ENCODE measurements at regions not wholly inside any gene's neighbourhood (a gene's known extent, or its start where the extent isn't known, plus 50 kb on each side); places are given as distances from the start of the nearest gene placed in this dataset.

DNA sequence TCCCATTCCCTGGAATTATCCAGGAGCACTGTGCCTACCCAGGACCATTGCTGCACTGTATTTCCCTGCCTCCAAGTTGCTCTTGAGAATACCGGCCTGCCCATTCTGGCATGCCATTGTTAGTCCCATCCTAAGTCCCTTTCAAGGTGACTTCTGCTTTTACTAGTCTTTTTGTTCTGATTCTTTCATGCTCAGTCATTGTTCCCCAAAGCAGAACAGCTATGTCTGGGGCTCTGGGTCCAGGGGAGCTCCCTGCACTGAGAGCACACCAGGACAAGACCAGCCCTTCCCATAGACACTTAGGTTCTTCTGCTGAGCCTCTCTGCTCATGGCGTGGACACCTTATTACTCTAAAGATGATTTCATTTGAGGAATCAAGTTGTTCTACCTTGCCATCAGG is 388.9 kb upstream of the KLF4 start:
- ATAC-seq (replicated peaks in 1 of 4), result no peak

DNA sequence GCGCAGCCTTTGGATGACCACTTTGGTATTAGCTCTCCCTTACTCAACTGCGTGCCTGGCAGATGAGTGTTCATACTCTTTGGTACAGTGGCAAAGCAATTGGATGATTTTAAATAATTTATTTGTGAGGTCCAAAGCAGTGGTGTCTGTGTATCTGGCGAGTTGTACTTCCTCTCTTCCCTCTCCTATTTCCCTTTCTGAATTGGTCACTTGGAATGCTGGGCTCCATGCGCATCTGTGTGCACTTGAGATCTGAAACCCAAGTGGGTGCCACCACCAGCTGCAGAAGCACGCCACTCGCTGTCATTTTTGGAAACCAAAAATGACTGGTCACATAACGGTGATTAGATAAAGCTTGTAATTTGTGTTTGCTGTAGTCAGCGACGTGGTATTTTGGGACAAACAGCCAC is 386.0 kb upstream of the KLF4 start:
- H3K4me3 Mint-ChIP-seq, result no peak overlapping the region
- no peak overlapping the region for H3K27ac ChIP-seq (ENCODE audit: low read length)
- no peak for ATAC-seq (replicated peaks in 1 of 4)

More for the DNA sequence above, 388.9 kb upstream of the KLF4 start:
- no peak for DNase-seq
- Histone ChIP-seq H3K27ac (ENCODE audit: low read length) (no peak overlapping the region), H3K9me3 (no peaks in the 10 kb centered on the region), H3K4me3 (ENCODE audit: control insufficient read depth in 1 of 2, extremely low read depth in 1 of 2, low read length in 1 of 2) (no peak overlapping the region), H3K36me3 (ENCODE audit: control insufficient read depth in 2 of 2, extremely low read depth in 1 of 2, insufficient read depth in 1 of 2, low read length in 1 of 2) (no peaks in the 10 kb centered on the region), H3K27me3 (replicated peaks in 1 of 2; ENCODE audit: control insufficient read depth in 2 of 2, extremely low read depth in 1 of 2, insufficient read depth in 2 of 2, low read length in 1 of 2) (peaks cover 0 to 2% of the 10 kb centered on the region in 2 experiments), H3K4me1 (ENCODE audit: control insufficient read depth in 1 of 2, extremely low read depth in 1 of 2, insufficient read depth in 2 of 2, low read length in 2 of 2) (no peaks in the 10 kb centered on the region)
- H3K27me3 Mint-ChIP-seq, result peaks cover 0 to 3% of the 10 kb centered on the region in 2 donors
- H3K4me3 Mint-ChIP-seq, result no peak overlapping the region
- H3K36me3 Mint-ChIP-seq, result no peaks in the 10 kb centered on the region
- ChIA-PET CTCF (no interaction called here), POLR2A (no interaction called here)
- H3K27ac Mint-ChIP-seq, result no peak overlapping the region
- H3K4me1 Mint-ChIP-seq, result peaks cover 0 to 2% (median 0%) of the 10 kb centered on the region in 3 donors
- H3K9me3 Mint-ChIP-seq, result peaks cover 3 to 5% (median 5%) of the 10 kb centered on the region in 3 donors
- 94% methylated on average over 2 of the region's 2 CpGs for WGBS (ENCODE audit: insufficient coverage)

DNA sequence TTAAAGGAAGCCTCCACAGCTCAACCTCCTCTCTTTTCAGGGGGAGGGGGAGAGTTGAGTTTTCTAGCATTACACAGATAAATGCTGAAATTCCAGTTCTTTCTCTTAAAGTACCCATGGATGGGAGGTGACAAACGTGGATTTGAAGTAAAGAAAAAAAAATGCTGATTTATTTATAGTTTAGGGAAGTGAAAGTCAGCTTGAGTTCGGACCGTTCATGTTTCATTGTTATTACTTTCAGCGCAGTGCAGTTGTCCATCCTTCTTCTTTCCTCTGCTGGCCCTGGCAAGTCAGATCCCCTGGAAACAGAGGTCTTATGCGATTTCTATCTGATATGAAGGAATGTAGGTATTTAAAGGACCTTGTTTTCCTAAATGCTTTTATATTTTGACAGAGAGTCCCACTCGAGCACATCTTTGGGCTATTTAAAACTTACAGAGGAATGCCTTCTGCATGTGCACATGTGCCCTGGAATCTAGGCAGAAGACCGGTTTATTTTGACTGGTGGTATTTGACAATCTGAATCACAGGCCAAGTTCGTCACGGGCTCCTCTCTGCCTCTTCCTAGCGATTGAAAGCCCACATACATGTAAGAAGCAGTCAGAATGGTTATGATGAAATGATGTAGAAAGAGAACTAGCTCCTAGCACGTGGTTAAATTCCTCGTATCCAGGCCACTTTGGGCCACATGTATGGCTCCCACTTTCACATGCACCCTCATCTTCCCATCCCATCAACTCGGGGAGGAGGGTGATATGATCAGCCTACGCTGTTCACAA is 385.2 kb upstream of the KLF4 start:
- H3K27me3 ChIP-seq (replicated peaks in 1 of 2; ENCODE audit: control insufficient read depth in 2 of 2, extremely low read depth in 1 of 2, insufficient read depth in 2 of 2, low read length in 1 of 2), result peaks cover 0 to 2% of the 10 kb centered on the region in 2 experiments
- H3K27me3 Mint-ChIP-seq, result peaks cover 0 to 3% of the 10 kb centered on the region in 2 donors
- no peak overlapping the region for H3K27ac Mint-ChIP-seq
- no peaks in the 10 kb centered on the region for H3K9me3 ChIP-seq
- H3K4me3 Mint-ChIP-seq, result no peak overlapping the region
- no peaks in the 10 kb centered on the region for H3K36me3 ChIP-seq (ENCODE audit: control insufficient read depth in 2 of 2, extremely low read depth in 1 of 2, insufficient read depth in 1 of 2, low read length in 1 of 2)
- peaks cover 0 to 9% (median 2%) of the 10 kb centered on the region in 3 donors for H3K9me3 Mint-ChIP-seq
- H3K27ac ChIP-seq (ENCODE audit: low read length), result no peak overlapping the region
- ChIA-PET POLR2A (no interaction called here), CTCF (no interaction called here)
- no peaks in the 10 kb centered on the region for H3K36me3 Mint-ChIP-seq
- no peak overlapping the region for H3K4me3 ChIP-seq (ENCODE audit: control insufficient read depth in 1 of 2, extremely low read depth in 1 of 2, low read length in 1 of 2)
- DNase-seq, result no peak
- 28% methylated on average over 4 of the region's 14 CpGs for WGBS (ENCODE audit: insufficient coverage)
- peaks cover 0 to 2% (median 0%) of the 10 kb centered on the region in 3 donors for H3K4me1 Mint-ChIP-seq
- H3K4me1 ChIP-seq (ENCODE audit: control insufficient read depth in 1 of 2, extremely low read depth in 1 of 2, insufficient read depth in 2 of 2, low read length in 2 of 2), result no peaks in the 10 kb centered on the region
- ATAC-seq (replicated peaks in 1 of 4), result no peak

More for the DNA sequence above, 386.0 kb upstream of the KLF4 start:
- H3K36me3 ChIP-seq (ENCODE audit: control insufficient read depth in 2 of 2, extremely low read depth in 1 of 2, insufficient read depth in 1 of 2, low read length in 1 of 2), result no peaks in the 10 kb centered on the region
- H3K27me3 ChIP-seq (replicated peaks in 1 of 2; ENCODE audit: control insufficient read depth in 2 of 2, extremely low read depth in 1 of 2, insufficient read depth in 2 of 2, low read length in 1 of 2), result peaks cover 0 to 2% of the 10 kb centered on the region in 2 experiments
- no peak overlapping the region for H3K27ac Mint-ChIP-seq
- H3K9me3 ChIP-seq, result no peaks in the 10 kb centered on the region
- ChIA-PET CTCF (no interaction called here), POLR2A (no interaction called here)
- H3K4me1 ChIP-seq (ENCODE audit: control insufficient read depth in 1 of 2, extremely low read depth in 1 of 2, insufficient read depth in 2 of 2, low read length in 2 of 2), result no peaks in the 10 kb centered on the region
- H3K9me3 Mint-ChIP-seq, result peaks cover 0 to 7% (median 2%) of the 10 kb centered on the region in 3 donors
- whole genome bisulfite sequencing (ENCODE audit: insufficient coverage), result 75% methylated on average over 3 of the region's 9 CpGs
- H3K4me1 Mint-ChIP-seq, result peaks cover 0 to 2% (median 0%) of the 10 kb centered on the region in 3 donors
- no peaks in the 10 kb centered on the region for H3K36me3 Mint-ChIP-seq
- H3K27me3 Mint-ChIP-seq, result peaks cover 0 to 3% of the 10 kb centered on the region in 2 donors
- no peak overlapping the region for H3K4me3 ChIP-seq (ENCODE audit: control insufficient read depth in 1 of 2, extremely low read depth in 1 of 2, low read length in 1 of 2)
- DNase-seq, result no peak

DNA sequence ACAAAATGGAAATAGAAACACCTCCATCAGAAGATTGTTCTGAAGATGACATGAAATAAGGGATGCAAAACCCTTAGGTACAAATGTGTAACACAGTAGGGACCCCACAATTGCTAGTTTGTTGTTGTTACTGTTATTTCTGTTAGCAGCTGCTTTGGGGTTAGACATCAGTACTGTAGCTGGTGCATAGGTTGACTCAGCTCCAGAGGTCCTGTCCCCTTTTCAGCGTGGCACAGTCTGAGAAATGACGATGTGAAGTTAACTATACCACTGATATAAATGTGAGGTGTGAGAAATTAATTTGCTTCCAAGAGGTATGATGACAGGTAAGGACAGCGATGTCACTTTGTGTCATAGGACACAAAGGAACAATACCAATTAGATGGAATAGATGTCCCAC is 384.6 kb upstream of the KLF4 start:
- Histone ChIP-seq H3K27me3 (replicated peaks in 1 of 2; ENCODE audit: control insufficient read depth in 2 of 2, extremely low read depth in 1 of 2, insufficient read depth in 2 of 2, low read length in 1 of 2) (peaks cover 0 to 2% of the 10 kb centered on the region in 2 experiments), H3K4me3 (ENCODE audit: control insufficient read depth in 1 of 2, extremely low read depth in 1 of 2, low read length in 1 of 2) (no peak overlapping the region), H3K27ac (ENCODE audit: low read length) (no peak overlapping the region), H3K4me1 (ENCODE audit: control insufficient read depth in 1 of 2, extremely low read depth in 1 of 2, insufficient read depth in 2 of 2, low read length in 2 of 2) (no peaks in the 10 kb centered on the region), H3K36me3 (ENCODE audit: control insufficient read depth in 2 of 2, extremely low read depth in 1 of 2, insufficient read depth in 1 of 2, low read length in 1 of 2) (no peaks in the 10 kb centered on the region), H3K9me3 (no peaks in the 10 kb centered on the region)
- H3K9me3 Mint-ChIP-seq, result peaks cover 0 to 9% (median 2%) of the 10 kb centered on the region in 3 donors
- WGBS (ENCODE audit: insufficient coverage), result no CpG with 5 or more reads among the region's 3 CpGs
- ChIA-PET POLR2A (no interaction called here), CTCF (no interaction called here)
- peaks cover 0 to 3% of the 10 kb centered on the region in 2 donors for H3K27me3 Mint-ChIP-seq
- no peak overlapping the region for H3K4me3 Mint-ChIP-seq
- DNase-seq, result no peak
- ATAC-seq (replicated peaks in 1 of 4), result no peak
- no peaks in the 10 kb centered on the region for H3K36me3 Mint-ChIP-seq
- peaks cover 0 to 2% (median 0%) of the 10 kb centered on the region in 3 donors for H3K4me1 Mint-ChIP-seq
- H3K27ac Mint-ChIP-seq, result no peak overlapping the region

DNA sequence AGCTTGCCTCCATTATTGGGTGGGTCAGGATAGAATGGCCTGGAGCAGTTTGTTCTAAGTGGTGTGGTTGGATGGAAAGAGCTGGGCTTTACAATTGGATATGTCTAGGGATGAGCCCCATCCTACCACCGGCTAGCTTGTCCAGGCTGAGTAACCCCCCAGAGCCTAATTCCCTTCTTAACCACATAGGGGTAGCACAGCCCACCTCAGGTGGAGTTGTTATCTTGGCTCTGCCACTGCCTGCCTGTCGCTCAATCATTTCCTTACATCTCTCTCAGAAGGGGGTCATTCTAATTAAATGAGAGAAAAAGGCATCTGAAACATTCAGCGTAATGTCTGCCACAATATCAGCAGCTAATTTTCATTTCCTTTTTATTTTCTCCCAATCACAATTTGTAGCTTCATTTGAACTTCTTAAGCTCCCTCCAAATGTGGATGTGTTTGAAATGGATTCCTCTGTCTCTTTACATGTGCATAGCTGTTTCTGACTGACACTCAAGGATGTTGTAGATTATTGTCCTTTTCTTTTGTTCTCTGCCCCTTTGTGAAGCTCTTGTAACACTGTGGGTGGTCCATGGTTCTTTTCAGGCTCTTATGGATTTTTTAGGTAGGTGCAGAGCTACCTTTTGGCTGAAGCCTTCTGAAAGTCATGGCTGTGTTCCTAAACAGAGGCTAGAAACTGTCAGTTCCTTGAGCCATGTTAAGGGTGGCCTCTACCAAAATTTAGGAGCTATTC is 383.1 kb upstream of the KLF4 start:
- CTCF ChIA-PET, result interaction anchor here in 1 of 2 donors (0.6 kb wide), 1 partner anchor 1004 kb away, joined by 4 read pairs; no protein-coding TSS in a partner anchor
- no peak overlapping the region for H3K4me3 Mint-ChIP-seq
- H3K4me1 ChIP-seq (ENCODE audit: control insufficient read depth in 1 of 2, extremely low read depth in 1 of 2, insufficient read depth in 2 of 2, low read length in 2 of 2), result no peaks in the 10 kb centered on the region
- H3K9me3 Mint-ChIP-seq, result peaks cover 0 to 7% (median 0%) of the 10 kb centered on the region in 3 donors
- ATAC-seq (replicated peaks in 1 of 4) (no peak), DNase-seq (no peak)
- no peaks in the 10 kb centered on the region for H3K9me3 ChIP-seq
- peaks cover 0 to 2% (median 0%) of the 10 kb centered on the region in 3 donors for H3K4me1 Mint-ChIP-seq
- H3K27ac ChIP-seq (ENCODE audit: low read length), result no peak overlapping the region
- H3K36me3 Mint-ChIP-seq, result no peaks in the 10 kb centered on the region
- POLR2A ChIA-PET, result interaction anchor here in 1 of 2 donors (0.6 kb wide), 1 partner anchor 80 kb away, joined by 3 read pairs; no protein-coding TSS in a partner anchor
- H3K4me3 ChIP-seq (ENCODE audit: control insufficient read depth in 1 of 2, extremely low read depth in 1 of 2, low read length in 1 of 2), result no peak overlapping the region
- peaks cover 0 to 3% of the 10 kb centered on the region in 2 donors for H3K27me3 Mint-ChIP-seq
- no CpG with 5 or more reads among the region's 3 CpGs for WGBS (ENCODE audit: insufficient coverage)
- peaks cover 0 to 2% of the 10 kb centered on the region in 2 experiments for H3K27me3 ChIP-seq (replicated peaks in 1 of 2; ENCODE audit: control insufficient read depth in 2 of 2, extremely low read depth in 1 of 2, insufficient read depth in 2 of 2, low read length in 1 of 2)
- no peaks in the 10 kb centered on the region for H3K36me3 ChIP-seq (ENCODE audit: control insufficient read depth in 2 of 2, extremely low read depth in 1 of 2, insufficient read depth in 1 of 2, low read length in 1 of 2)
- H3K27ac Mint-ChIP-seq, result no peak overlapping the region

DNA sequence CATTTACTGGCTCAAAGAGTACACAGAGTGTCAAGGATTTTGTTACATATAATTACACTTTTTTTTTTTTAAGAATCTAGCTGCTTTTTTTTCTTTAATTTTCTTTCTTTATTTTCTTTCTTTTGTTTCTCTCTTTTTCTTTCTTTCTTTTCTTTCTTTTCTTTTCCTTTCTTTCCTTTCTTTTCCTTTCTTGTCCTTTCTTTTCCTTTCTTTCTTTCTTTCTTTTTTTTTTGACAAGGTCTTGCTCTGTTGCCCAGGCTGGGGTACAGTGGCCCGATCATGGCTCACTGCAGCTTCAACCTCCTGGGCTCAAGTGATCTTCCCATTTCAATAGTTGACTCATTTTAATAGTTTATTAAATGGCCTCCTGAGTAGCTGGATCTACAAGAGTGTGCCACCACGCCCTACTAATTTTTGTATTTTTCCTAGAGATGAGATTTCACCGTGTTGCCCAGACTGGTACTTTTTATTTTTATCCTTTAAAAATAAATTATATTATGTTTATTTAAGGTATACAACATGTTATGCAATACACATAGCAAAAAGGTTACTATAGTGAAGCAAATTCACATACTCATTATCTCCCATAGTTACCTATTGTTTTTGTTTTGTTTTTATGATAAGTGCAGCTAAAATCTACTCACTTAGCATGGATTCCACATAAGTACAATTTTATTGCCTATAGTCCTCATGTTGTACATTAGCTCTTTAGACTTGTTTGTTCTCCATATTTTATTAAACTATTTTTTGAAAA is 381.5 kb upstream of the KLF4 start:
- no peak overlapping the region for H3K27ac Mint-ChIP-seq
- Histone ChIP-seq H3K4me1 (ENCODE audit: control insufficient read depth in 1 of 2, extremely low read depth in 1 of 2, insufficient read depth in 2 of 2, low read length in 2 of 2) (no peaks in the 10 kb centered on the region), H3K4me3 (ENCODE audit: control insufficient read depth in 1 of 2, extremely low read depth in 1 of 2, low read length in 1 of 2) (no peak overlapping the region), H3K27me3 (replicated peaks in 1 of 2; ENCODE audit: control insufficient read depth in 2 of 2, extremely low read depth in 1 of 2, insufficient read depth in 2 of 2, low read length in 1 of 2) (peaks cover 0 to 2% of the 10 kb centered on the region in 2 experiments), H3K27ac (ENCODE audit: low read length) (no peak overlapping the region), H3K36me3 (ENCODE audit: control insufficient read depth in 2 of 2, extremely low read depth in 1 of 2, insufficient read depth in 1 of 2, low read length in 1 of 2) (no peaks in the 10 kb centered on the region), H3K9me3 (no peaks in the 10 kb centered on the region)
- ChIA-PET POLR2A (no interaction called here), CTCF (no interaction called here)
- no peaks in the 10 kb centered on the region for H3K36me3 Mint-ChIP-seq
- DNase-seq (no peak), ATAC-seq (replicated peaks in 1 of 4) (no peak)
- WGBS (ENCODE audit: insufficient coverage), result no CpG with 5 or more reads among the region's 3 CpGs
- H3K27me3 Mint-ChIP-seq, result no peaks in the 10 kb centered on the region
- no peak overlapping the region for H3K4me3 Mint-ChIP-seq
- peaks cover 0 to 5% (median 4%) of the 10 kb centered on the region in 3 donors for H3K9me3 Mint-ChIP-seq
- H3K4me1 Mint-ChIP-seq, result peaks cover 0 to 8% (median 0%) of the 10 kb centered on the region in 3 donors
